Suprapubic skin (tissue), 4 donors: ENCODE measurements at regions not wholly inside any gene's neighbourhood (a gene's known extent, or its start where the extent isn't known, plus 50 kb on each side); places are given as distances from the start of the nearest gene placed in this dataset.

ENCODE experiments used
- DNase-seq, 2 donors: peaks; one replicate each; pipeline ENCODE4 v3.0.0-alpha.2; 2019; ENCODE audit warnings: low spot score in 2 of 2
- H3K27ac ChIP-seq: fragments of 200-600 bp; sonication (generic); one replicate; pipeline ENCODE4 v1.5.1; 2019
- H3K27me3 ChIP-seq: fragments of 200-600 bp; sonication (generic); one replicate; pipeline ENCODE4 v1.5.1; 2019
- H3K36me3 ChIP-seq: fragments of 200-600 bp; sonication (generic); one replicate; pipeline ENCODE4 v1.5.1; 2019
- H3K4me1 ChIP-seq: fragments of 200-600 bp; sonication (generic); one replicate; pipeline ENCODE4 v1.5.1; 2019
- H3K4me3 ChIP-seq: fragments of 200-600 bp; sonication (generic); one replicate; pipeline ENCODE4 v1.5.1; 2019; ENCODE audit warnings: mild to moderate bottlenecking
- H3K9me3 ChIP-seq: fragments of 200-600 bp; sonication (generic); one replicate; pipeline ENCODE4 v1.5.1; 2019
- EP300 ChIP-seq: sonication (generic); formaldehyde crosslinking; IDR thresholded peaks from one replicate; pipeline ENCODE4 v1.6.1; 2017; ENCODE audit warnings: antibody characterized with exemption
- POLR2A ChIP-seq, 2 donors: fragments of 450-650 bp; IDR thresholded peaks; one replicate each; pipeline ENCODE4 v1.6.1; 2017; ENCODE audit warnings: antibody characterized with exemption in 2 of 2, mild to moderate bottlenecking in 2 of 2, moderate library complexity in 2 of 2
- POLR2AphosphoS5 ChIP-seq, 3 donors: sonication (generic); formaldehyde crosslinking; IDR thresholded peaks; one replicate each; pipeline ENCODE4 v1.6.1; 2017; ENCODE audit warnings: antibody characterized with exemption in 3 of 3
- WGBS: methylation state at CpG from one replicate; pipeline ENCODE4 v1.1.5; 2018; 5-methylcytosine and 5-hydroxymethylcytosine counted together
- TF ChIP-seq, protein P1 (sequence below), 2 donors: fragments of 200-600 bp in 1 of 2; fragments of 450-650 bp in 1 of 2; sonication (generic) in 1 of 2; IDR thresholded peaks; one replicate each; pipeline ENCODE4 v1.5.1; 2016 to 2019; ENCODE audit warnings: antibody characterized with exemption in 2 of 2, mild to moderate bottlenecking in 1 of 2, moderate library complexity in 1 of 2

- H3K4me1 ChIP-seq: no peaks in the 10 kb centered on the region
- H3K27ac ChIP-seq: no peak overlapping the region
- no peak overlapping the region for H3K4me3 ChIP-seq
- H3K27me3 ChIP-seq: no peaks in the 10 kb centered on the region
- no peaks in the 10 kb centered on the region for H3K36me3 ChIP-seq
- H3K9me3 ChIP-seq: no peaks in the 10 kb centered on the region
- DNase-seq: no peak
- TF ChIP-seq, protein P1, sequence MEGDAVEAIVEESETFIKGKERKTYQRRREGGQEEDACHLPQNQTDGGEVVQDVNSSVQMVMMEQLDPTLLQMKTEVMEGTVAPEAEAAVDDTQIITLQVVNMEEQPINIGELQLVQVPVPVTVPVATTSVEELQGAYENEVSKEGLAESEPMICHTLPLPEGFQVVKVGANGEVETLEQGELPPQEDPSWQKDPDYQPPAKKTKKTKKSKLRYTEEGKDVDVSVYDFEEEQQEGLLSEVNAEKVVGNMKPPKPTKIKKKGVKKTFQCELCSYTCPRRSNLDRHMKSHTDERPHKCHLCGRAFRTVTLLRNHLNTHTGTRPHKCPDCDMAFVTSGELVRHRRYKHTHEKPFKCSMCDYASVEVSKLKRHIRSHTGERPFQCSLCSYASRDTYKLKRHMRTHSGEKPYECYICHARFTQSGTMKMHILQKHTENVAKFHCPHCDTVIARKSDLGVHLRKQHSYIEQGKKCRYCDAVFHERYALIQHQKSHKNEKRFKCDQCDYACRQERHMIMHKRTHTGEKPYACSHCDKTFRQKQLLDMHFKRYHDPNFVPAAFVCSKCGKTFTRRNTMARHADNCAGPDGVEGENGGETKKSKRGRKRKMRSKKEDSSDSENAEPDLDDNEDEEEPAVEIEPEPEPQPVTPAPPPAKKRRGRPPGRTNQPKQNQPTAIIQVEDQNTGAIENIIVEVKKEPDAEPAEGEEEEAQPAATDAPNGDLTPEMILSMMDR (IDR thresholded peaks at IDR 0.05): no peak
- TF ChIP-seq EP300 (no peak), POLR2AphosphoS5 (IDR thresholded peaks at IDR 0.05) (no peak), POLR2A (IDR thresholded peaks at IDR 0.05) (no peak)
- WGBS: 83% methylated on average over 3 of the region's 3 CpGs
Observed at GRCh38 chr2:180071797-180072196, 64.7 kb upstream of the CWC22 start.

DNA sequence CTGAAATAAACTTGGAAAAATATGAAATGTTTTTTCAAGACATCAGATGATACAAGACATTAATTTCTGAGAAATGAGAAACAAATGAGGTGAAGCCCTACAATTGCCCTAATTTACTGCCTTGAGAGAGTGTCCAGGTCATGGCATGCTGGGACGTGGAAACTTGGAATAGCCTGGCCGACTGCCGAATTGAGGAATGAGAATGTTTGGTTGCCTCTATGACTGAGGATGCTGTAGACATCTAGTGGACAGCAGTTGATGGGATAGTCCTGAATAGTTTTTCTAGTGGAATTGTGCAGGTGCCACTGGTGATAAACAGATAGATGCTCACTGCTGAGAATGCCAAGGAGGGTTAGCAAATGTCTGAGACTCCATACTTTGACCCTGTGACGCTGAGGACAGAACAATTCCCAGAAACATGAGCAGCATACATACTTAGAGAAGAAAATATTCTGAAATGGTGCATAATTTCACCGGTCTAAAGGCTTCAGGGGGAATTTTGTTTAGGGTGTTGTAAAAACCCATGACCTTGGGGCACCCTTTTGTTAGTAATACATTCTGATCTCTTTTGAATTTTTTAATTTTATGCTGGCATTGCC lies 56.5 kb upstream of the CWC22 start:
- 34% methylated on average over 5 of the region's 5 CpGs for WGBS
- no peaks in the 10 kb centered on the region for H3K36me3 ChIP-seq

DNA sequence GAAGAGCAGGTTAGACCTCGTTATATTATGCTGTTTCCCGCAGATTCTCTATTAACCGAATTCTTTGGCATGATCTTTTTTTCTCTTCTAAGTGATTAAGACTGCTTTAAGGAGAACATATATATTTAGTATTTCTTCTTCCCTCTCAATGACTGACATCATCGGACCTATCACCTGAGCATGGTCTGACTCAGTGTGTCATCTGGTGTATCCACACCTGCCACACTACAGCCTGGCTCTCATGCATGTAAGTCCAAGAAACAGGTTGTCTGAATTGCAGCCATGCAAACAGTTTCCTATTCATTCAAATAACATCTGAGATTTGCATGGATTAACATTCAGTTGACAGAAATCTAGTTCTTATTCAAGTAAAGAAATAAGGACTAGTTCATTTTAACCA lies 55.1 kb upstream of the CWC22 start:
- H3K27ac ChIP-seq: no peak overlapping the region
- no peaks in the 10 kb centered on the region for H3K9me3 ChIP-seq
- TF ChIP-seq, protein P1 (IDR thresholded peaks at IDR 0.05): no peak
- no peak for TF ChIP-seq POLR2A (IDR thresholded peaks at IDR 0.05)
- H3K36me3 ChIP-seq: no peaks in the 10 kb centered on the region
- no peaks in the 10 kb centered on the region for H3K4me1 ChIP-seq
- no peak overlapping the region for H3K4me3 ChIP-seq
- DNase-seq: no peak
- no peaks in the 10 kb centered on the region for H3K27me3 ChIP-seq
- WGBS: 61% methylated on average over 4 of the region's 4 CpGs

More for the DNA sequence above, 56.5 kb upstream of the CWC22 start:
- no peak overlapping the region for H3K27ac ChIP-seq
- no peak for TF ChIP-seq POLR2AphosphoS5 (IDR thresholded peaks at IDR 0.05)
- TF ChIP-seq EP300: no peak
- TF ChIP-seq, protein P1 (IDR thresholded peaks at IDR 0.05): no peak
- TF ChIP-seq POLR2A (IDR thresholded peaks at IDR 0.05): no peak
- DNase-seq: no peak
- no peaks in the 10 kb centered on the region for H3K4me1 ChIP-seq
- H3K4me3 ChIP-seq: no peak overlapping the region
- no peaks in the 10 kb centered on the region for H3K27me3 ChIP-seq
- H3K9me3 ChIP-seq: no peaks in the 10 kb centered on the region

DNA sequence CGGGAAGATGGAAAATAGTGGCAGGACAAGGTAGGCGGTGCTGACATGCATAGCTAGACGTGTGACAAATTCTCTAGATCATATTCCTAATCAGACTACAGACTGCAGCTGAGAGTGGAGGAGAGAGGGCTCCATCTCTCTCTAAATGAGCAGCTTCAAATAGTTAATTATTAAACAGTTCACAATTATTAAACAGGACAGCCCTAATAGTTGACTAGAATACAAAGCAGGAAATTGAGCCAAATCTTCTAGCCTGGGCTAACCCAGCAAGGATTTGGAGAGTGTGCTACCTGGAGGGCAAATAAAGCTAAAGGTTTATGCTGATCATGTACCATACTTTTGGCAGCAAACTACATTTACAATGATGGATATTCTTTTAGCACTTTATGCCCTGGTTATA lies 54.4 kb upstream of the CWC22 start:
- WGBS: 85% methylated on average over 3 of the region's 3 CpGs
- no peaks in the 10 kb centered on the region for H3K9me3 ChIP-seq
- TF ChIP-seq POLR2AphosphoS5 (IDR thresholded peaks at IDR 0.05): no peak
- TF ChIP-seq POLR2A (IDR thresholded peaks at IDR 0.05): no peak
- no peak for TF ChIP-seq EP300
- TF ChIP-seq, protein P1 (IDR thresholded peaks at IDR 0.05): no peak
- no peak for DNase-seq
- H3K27ac ChIP-seq: no peak overlapping the region
- H3K4me3 ChIP-seq: no peak overlapping the region
- H3K36me3 ChIP-seq: no peaks in the 10 kb centered on the region
- no peaks in the 10 kb centered on the region for H3K27me3 ChIP-seq
- no peaks in the 10 kb centered on the region for H3K4me1 ChIP-seq

DNA sequence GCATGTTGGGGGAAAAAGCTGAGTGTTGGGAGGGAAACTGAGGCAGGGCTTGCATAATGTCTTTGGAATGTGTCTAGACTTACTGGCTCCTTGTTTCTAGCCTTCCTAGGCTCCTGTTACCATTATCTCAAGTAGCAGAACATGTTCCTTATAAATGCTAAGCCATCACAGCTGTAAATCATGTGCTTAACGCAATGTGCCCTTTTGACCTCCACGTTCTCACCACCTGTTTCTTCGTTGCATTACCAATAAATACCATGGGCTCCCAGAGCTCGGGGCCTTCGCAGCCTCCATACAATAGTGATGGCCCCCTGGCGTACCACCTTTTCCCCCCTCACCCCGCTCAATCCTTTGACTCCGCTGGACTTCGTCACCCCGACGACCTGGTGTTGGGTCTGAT lies 54.0 kb upstream of the CWC22 start:
- Histone ChIP-seq H3K36me3 (no peaks in the 10 kb centered on the region), H3K4me3 (no peak overlapping the region), H3K27me3 (no peaks in the 10 kb centered on the region), H3K4me1 (no peaks in the 10 kb centered on the region), H3K9me3 (no peaks in the 10 kb centered on the region), H3K27ac (no peak overlapping the region)
- TF ChIP-seq EP300 (no peak), POLR2A (IDR thresholded peaks at IDR 0.05) (no peak), POLR2AphosphoS5 (IDR thresholded peaks at IDR 0.05) (no peak)
- TF ChIP-seq, protein P1 (IDR thresholded peaks at IDR 0.05): no peak
- 69% methylated on average over 11 of the region's 11 CpGs for WGBS
- no peak for DNase-seq
